Loucy (cell line): ENCODE measurements at regions not wholly inside any gene's neighbourhood (a gene's known extent, or its start where the extent isn't known, plus 50 kb on each side); places are given as distances from the start of the nearest gene placed in this dataset.

ENCODE experiments used
- CTCF ChIP-seq: fragments of 200-600 bp; sonication (generic); conservative IDR thresholded peaks from 2 replicates; pipeline ENCODE4 v1.5.1; 2014; ENCODE audit warnings: mild to moderate bottlenecking, antibody characterized with exemption, low read length
- EZH2phosphoT487 ChIP-seq: fragments of 200-600 bp; IDR thresholded peaks from 2 replicates; pipeline ENCODE4 v1.6.1; 2018; ENCODE audit warnings: antibody characterized with exemption, mild to moderate bottlenecking, moderate library complexity, borderline replicate concordance

- TF ChIP-seq CTCF (no peak), EZH2phosphoT487 (no peak)
Measured at GRCh38 chr11:115769891-115770290, 265.7 kb upstream of the CADM1 start.
